HEK293T (cell line): ENCODE measurements at regions not wholly inside any gene's neighbourhood (a gene's known extent, or its start where the extent isn't known, plus 50 kb on each side); places are given as distances from the start of the nearest gene placed in this dataset.

ENCODE experiments used
- ARNT ChIP-seq: fragments of 450-650 bp; IDR thresholded peaks from 2 replicates; pipeline ENCODE4 v1.6.1; 2017; ENCODE audit warnings: mild to moderate bottlenecking
- CTBP1 ChIP-seq: fragments of 450-650 bp; IDR thresholded peaks from 2 replicates; pipeline ENCODE4 v1.6.1; 2016; ENCODE audit warnings: borderline replicate concordance
- ELF4 ChIP-seq: fragments of 450-650 bp; IDR thresholded peaks from 2 replicates; pipeline ENCODE4 v1.6.1; 2017; ENCODE audit warnings: antibody characterized with exemption
- FOXA1 ChIP-seq: fragments of 450-650 bp; IDR thresholded peaks from 2 replicates; pipeline ENCODE4 v1.6.1; 2016; ENCODE audit warnings: mild to moderate bottlenecking
- HDGF ChIP-seq: fragments of 450-650 bp; IDR thresholded peaks from 2 replicates; pipeline ENCODE4 v1.6.1; 2017; ENCODE audit warnings: antibody characterized with exemption, borderline replicate concordance
- L3MBTL2 ChIP-seq: fragments of 450-650 bp; conservative IDR thresholded peaks from 2 replicates; pipeline ENCODE4 v1.6.1; 2016; ENCODE audit warnings: mild to moderate bottlenecking
- SP1 ChIP-seq: fragments of 450-650 bp; IDR thresholded peaks from 2 replicates; pipeline ENCODE4 v1.6.1; 2017
- SUZ12 ChIP-seq: fragments of 450-650 bp; IDR thresholded peaks from 2 replicates; pipeline ENCODE4 v1.6.1; 2016; ENCODE audit warnings: mild to moderate bottlenecking
- TARDBP ChIP-seq: fragments of 450-650 bp; IDR thresholded peaks from 2 replicates; pipeline ENCODE4 v1.6.1; 2016
- ZNF384 ChIP-seq: fragments of 450-650 bp; IDR thresholded peaks from 2 replicates; pipeline ENCODE4 v1.6.1; 2016

- TF ChIP-seq SUZ12, result no peak
- TF ChIP-seq SP1, result no peak
- no peak for TF ChIP-seq CTBP1
- TF ChIP-seq TARDBP, result no peak
- TF ChIP-seq ELF4, result no peak
- TF ChIP-seq ARNT, result no peak
- TF ChIP-seq L3MBTL2, result no peak
- no peak for TF ChIP-seq HDGF
- no peak for TF ChIP-seq ZNF384
- no peak for TF ChIP-seq FOXA1
Measured at GRCh38 chr10:10130686-10131085, 887.0 kb upstream of the CELF2 start.
